Karpas-422 (cell line): ENCODE measurements at regions not wholly inside any gene's neighbourhood (a gene's known extent, or its start where the extent isn't known, plus 50 kb on each side); places are given as distances from the start of the nearest gene placed in this dataset.

ENCODE experiments used
- DNase-seq: peaks from one replicate; pipeline ENCODE4 v3.0.0-alpha.2; 2015
- H2AFZ ChIP-seq: fragments of 200-600 bp; sonication (generic); 2 replicates; pipeline ENCODE4 v1.6.1; 2014; ENCODE audit warnings: antibody characterized with exemption, low read length, mixed read lengths
- H3K27ac ChIP-seq: fragments of 200-600 bp; sonication (generic); 2 replicates; pipeline ENCODE4 v1.5.1; 2014; ENCODE audit warnings: mild to moderate bottlenecking, low read length, moderate library complexity
- H3K27me3 ChIP-seq: fragments of 200-600 bp; sonication (generic); 2 replicates; pipeline ENCODE4 v1.6.1; 2014; ENCODE audit warnings: low read length, mixed read lengths
- H3K36me3 ChIP-seq: fragments of 200-600 bp; sonication (generic); 2 replicates; pipeline ENCODE4 v1.6.1; 2014; ENCODE audit warnings: low read length, mixed read lengths; ENCODE audit not compliant: insufficient read depth
- H3K4me1 ChIP-seq: fragments of 200-600 bp; sonication (generic); 2 replicates; pipeline ENCODE4 v1.6.1; 2014; ENCODE audit warnings: mild to moderate bottlenecking, low read length, mixed read lengths
- H3K4me2 ChIP-seq: fragments of 200-600 bp; sonication (generic); 2 replicates; pipeline ENCODE4 v1.6.1; 2014; ENCODE audit warnings: low read length, low read depth, mild to moderate bottlenecking; ENCODE audit not compliant: poor library complexity, severe bottlenecking
- H3K4me3 ChIP-seq: fragments of 200-600 bp; sonication (generic); 2 replicates; pipeline ENCODE4 v1.5.1; 2014; ENCODE audit warnings: mild to moderate bottlenecking, antibody characterized with exemption, low read length, mixed read lengths
- H3K79me2 ChIP-seq: fragments of 200-600 bp; sonication (generic); 2 replicates; pipeline ENCODE4 v1.6.1; 2014; ENCODE audit warnings: mild to moderate bottlenecking, low read length, mixed read lengths
- H3K9ac ChIP-seq: fragments of 200-600 bp; sonication (generic); 2 replicates; pipeline ENCODE4 v1.6.0; 2014; ENCODE audit warnings: low read length
- H3K9me2 ChIP-seq: fragments of 200-600 bp; sonication (generic), shearing (Covaris generic); replicated peaks from 2 replicates; pipeline ENCODE4 v1.6.0; 2014; ENCODE audit warnings: mild to moderate bottlenecking, low read length, moderate library complexity; ENCODE audit not compliant: insufficient read depth
- H3K9me3 ChIP-seq: fragments of 300-700, 200-600 bp; sonication (generic); 2 replicates; pipeline ENCODE4 v1.6.1; 2014; ENCODE audit warnings: low read length, mixed read lengths
- H4K20me1 ChIP-seq: fragments of 200-600 bp; sonication (generic); 2 replicates; pipeline ENCODE4 v1.6.1; 2014; ENCODE audit warnings: mild to moderate bottlenecking, antibody characterized with exemption, low read length, low read depth; ENCODE audit not compliant: insufficient read depth

GRCh38 chr20:24742436-24742835 lies 206.6 kb upstream of the CST7 start:
- Histone ChIP-seq H3K79me2 (no peaks in the 10 kb centered on the region), H3K27ac (no peak overlapping the region), H3K9ac (no peak overlapping the region), H3K4me2 (no peak overlapping the region), H3K9me3 (no peaks in the 10 kb centered on the region), H3K27me3 (no peaks in the 10 kb centered on the region), H3K36me3 (no peaks in the 10 kb centered on the region), H3K9me2 (no peaks in the 10 kb centered on the region), H3K4me1 (no peaks in the 10 kb centered on the region; the same call in 1 of the 2 replicates), H2AFZ (no peak overlapping the region), H3K4me3 (no peak overlapping the region), H4K20me1 (no peaks in the 10 kb centered on the region)
- DNase-seq = no peak

GRCh38 chr20:24742989-24743388 lies 206.1 kb upstream of the CST7 start:
- H3K36me3 ChIP-seq = no peaks in the 10 kb centered on the region
- H3K9me2 ChIP-seq = no peaks in the 10 kb centered on the region
- DNase-seq = no peak
- no peaks in the 10 kb centered on the region for H3K9me3 ChIP-seq
- no peak overlapping the region for H2AFZ ChIP-seq
- no peak overlapping the region for H3K4me2 ChIP-seq
- H3K9ac ChIP-seq = no peak overlapping the region
- no peaks in the 10 kb centered on the region for H4K20me1 ChIP-seq
- H3K79me2 ChIP-seq = no peaks in the 10 kb centered on the region
- no peaks in the 10 kb centered on the region; the same call in 1 of the 2 replicates for H3K4me1 ChIP-seq
- H3K4me3 ChIP-seq = no peak overlapping the region
- no peaks in the 10 kb centered on the region for H3K27me3 ChIP-seq
- H3K27ac ChIP-seq = no peak overlapping the region

- no peaks in the 10 kb centered on the region for H3K27me3 ChIP-seq
- DNase-seq = no peak
Measured at GRCh38 chr20:24743641-24744040, 205.4 kb upstream of the CST7 start.

GRCh38 chr20:24744747-24745146 lies 204.3 kb upstream of the CST7 start:
- no peak for DNase-seq
- Histone ChIP-seq H3K4me1 (no peaks in the 10 kb centered on the region; the same call in 1 of the 2 replicates), H3K36me3 (no peaks in the 10 kb centered on the region), H3K4me2 (no peak overlapping the region), H4K20me1 (no peaks in the 10 kb centered on the region), H3K27me3 (no peaks in the 10 kb centered on the region), H3K79me2 (no peaks in the 10 kb centered on the region), H3K9ac (no peak overlapping the region), H3K4me3 (no peak overlapping the region), H3K9me3 (no peaks in the 10 kb centered on the region), H3K27ac (no peak overlapping the region), H3K9me2 (no peaks in the 10 kb centered on the region), H2AFZ (no peak overlapping the region)

More at GRCh38 chr20:24743641-24744040, 205.4 kb upstream of the CST7 start:
- Histone ChIP-seq H3K4me2 (no peak overlapping the region), H3K9me3 (no peaks in the 10 kb centered on the region), H3K4me1 (no peaks in the 10 kb centered on the region; the same call in 1 of the 2 replicates), H4K20me1 (no peaks in the 10 kb centered on the region), H3K9ac (no peak overlapping the region), H3K79me2 (no peaks in the 10 kb centered on the region), H3K27ac (no peak overlapping the region), H3K4me3 (no peak overlapping the region), H3K36me3 (no peaks in the 10 kb centered on the region), H3K9me2 (no peaks in the 10 kb centered on the region), H2AFZ (no peak overlapping the region)

GRCh38 chr20:24745206-24745605 lies 203.9 kb upstream of the CST7 start:
- Histone ChIP-seq H4K20me1 (no peaks in the 10 kb centered on the region), H3K9ac (no peak overlapping the region), H3K9me2 (no peaks in the 10 kb centered on the region), H3K79me2 (no peaks in the 10 kb centered on the region), H3K27me3 (no peaks in the 10 kb centered on the region), H3K4me2 (no peak overlapping the region), H3K4me3 (no peak overlapping the region), H3K27ac (no peak overlapping the region), H3K9me3 (no peaks in the 10 kb centered on the region), H2AFZ (no peak overlapping the region), H3K36me3 (no peaks in the 10 kb centered on the region), H3K4me1 (no peaks in the 10 kb centered on the region; the same call in 1 of the 2 replicates)
- DNase-seq = no peak

GRCh38 chr20:24745617-24746350 lies 203.3 kb upstream of the CST7 start:
- Histone ChIP-seq H3K79me2 (no peaks in the 10 kb centered on the region), H3K36me3 (no peaks in the 10 kb centered on the region), H4K20me1 (no peaks in the 10 kb centered on the region), H3K27me3 (no peaks in the 10 kb centered on the region), H3K4me3 (no peak overlapping the region), H3K4me1 (no peaks in the 10 kb centered on the region; the same call in 1 of the 2 replicates), H2AFZ (no peak overlapping the region), H3K9ac (no peak overlapping the region), H3K9me3 (no peaks in the 10 kb centered on the region), H3K27ac (no peak overlapping the region), H3K9me2 (no peaks in the 10 kb centered on the region), H3K4me2 (no peak overlapping the region)
- no peak for DNase-seq

GRCh38 chr20:24746351-24746685 lies 202.8 kb upstream of the CST7 start:
- no peak overlapping the region for H2AFZ ChIP-seq

GRCh38 chr20:24747010-24747712 lies 201.9 kb upstream of the CST7 start:
- Histone ChIP-seq H3K9me3 (no peaks in the 10 kb centered on the region), H3K4me2 (no peak overlapping the region), H4K20me1 (no peaks in the 10 kb centered on the region), H3K27ac (no peak overlapping the region), H3K4me3 (no peak overlapping the region), H3K4me1 (no peaks in the 10 kb centered on the region; the same call in 1 of the 2 replicates), H3K9me2 (no peaks in the 10 kb centered on the region), H3K36me3 (no peaks in the 10 kb centered on the region), H3K79me2 (no peaks in the 10 kb centered on the region), H3K27me3 (no peaks in the 10 kb centered on the region), H2AFZ (no peak overlapping the region), H3K9ac (no peak overlapping the region)
- DNase-seq = no peak

More at GRCh38 chr20:24746351-24746685, 202.8 kb upstream of the CST7 start:
- no peaks in the 10 kb centered on the region for H3K27me3 ChIP-seq
- H3K36me3 ChIP-seq = no peaks in the 10 kb centered on the region
- no peak overlapping the region for H3K9ac ChIP-seq
- no peaks in the 10 kb centered on the region; the same call in 1 of the 2 replicates for H3K4me1 ChIP-seq
- H3K4me3 ChIP-seq = no peak overlapping the region
- H3K27ac ChIP-seq = no peak overlapping the region
- H4K20me1 ChIP-seq = no peaks in the 10 kb centered on the region
- H3K4me2 ChIP-seq = no peak overlapping the region
- H3K79me2 ChIP-seq = no peaks in the 10 kb centered on the region
- H3K9me2 ChIP-seq = no peaks in the 10 kb centered on the region
- no peak for DNase-seq
- no peaks in the 10 kb centered on the region for H3K9me3 ChIP-seq
